ENCODE measurements at regions not wholly inside any gene's neighbourhood (a gene's known extent, or its start where the extent isn't known, plus 50 kb on each side); places are given as distances from the start of the nearest gene placed in this dataset.

GRCh38 chr4:123455360-123455759, 58.8 kb downstream of the SPRY1 start:
- no peak for DNase-seq (ENCODE audit: low read depth in 2 of 2)

- no peak for DNase-seq (ENCODE audit: low read depth in 2 of 2)
These were observed 65.4 kb downstream of the SPRY1 start for GRCh38 chr4:123462007-123462406.

GRCh38 chr4:123463869-123464268, 67.3 kb downstream of the SPRY1 start:
- no peak for DNase-seq (ENCODE audit: low read depth in 2 of 2)

- DNase-seq (ENCODE audit: low read depth in 2 of 2): no peak
These were observed 68.8 kb downstream of the SPRY1 start for GRCh38 chr4:123465416-123465815.

- DNase-seq (ENCODE audit: low read depth in 2 of 2): no peak
These were observed 69.6 kb downstream of the SPRY1 start for GRCh38 chr4:123466080-123466785.

GRCh38 chr4:123468479-123469031, 72.0 kb downstream of the SPRY1 start:
- DNase-seq (ENCODE audit: low read depth in 2 of 2): no peak

- DNase-seq (ENCODE audit: low read depth in 2 of 2): no peak
These were observed 72.7 kb downstream of the SPRY1 start for GRCh38 chr4:123469245-123469644.

GRCh38 chr4:123469696-123470095, 73.1 kb downstream of the SPRY1 start:
- DNase-seq (ENCODE audit: low read depth in 2 of 2): no peak

- DNase-seq (ENCODE audit: low read depth in 2 of 2): no peak
These were observed 74.0 kb downstream of the SPRY1 start for GRCh38 chr4:123470640-123471039.

GRCh38 chr4:123471655-123472369, 75.2 kb downstream of the SPRY1 start:
- no peak for DNase-seq (ENCODE audit: low read depth in 2 of 2)

GRCh38 chr4:123474817-123475216, 78.2 kb downstream of the SPRY1 start:
- no peak for DNase-seq (ENCODE audit: low read depth in 2 of 2)

- no peak for DNase-seq (ENCODE audit: low read depth in 2 of 2)
These were observed 79.5 kb downstream of the SPRY1 start for GRCh38 chr4:123476089-123476488.

- DNase-seq (ENCODE audit: low read depth in 2 of 2): peak; percentile 29
These were observed 81.2 kb downstream of the SPRY1 start for GRCh38 chr4:123477711-123478209.

- DNase-seq (ENCODE audit: low read depth in 2 of 2): peak in 1 of 2 experiments; percentile 6
These were observed 82.3 kb downstream of the SPRY1 start for GRCh38 chr4:123478859-123479345.

GRCh38 chr4:123479944-123480343, 83.3 kb downstream of the SPRY1 start:
- no peak for DNase-seq (ENCODE audit: low read depth in 2 of 2)

- DNase-seq (ENCODE audit: low read depth in 2 of 2): peak; percentile 13 to 28
These were observed 84.3 kb downstream of the SPRY1 start for GRCh38 chr4:123480706-123481418.

GRCh38 chr4:123481717-123482116, 85.1 kb downstream of the SPRY1 start:
- no peak for DNase-seq (ENCODE audit: low read depth in 2 of 2)

GRCh38 chr4:123484291-123484926, 87.8 kb downstream of the SPRY1 start:
- no peak for DNase-seq (ENCODE audit: low read depth in 2 of 2)

- DNase-seq (ENCODE audit: low read depth in 2 of 2): no peak
These were observed 89.0 kb downstream of the SPRY1 start for GRCh38 chr4:123485601-123486000.

GRCh38 chr4:123488916-123489315, 92.3 kb downstream of the SPRY1 start:
- DNase-seq (ENCODE audit: low read depth in 2 of 2): no peak

- DNase-seq (ENCODE audit: low read depth in 2 of 2): no peak
These were observed 98.9 kb downstream of the SPRY1 start for GRCh38 chr4:123495530-123495929.

GRCh38 chr4:123496421-123496820, 99.8 kb downstream of the SPRY1 start:
- no peak for DNase-seq (ENCODE audit: low read depth in 2 of 2)
